NB4 (cell line): ENCODE measurements at regions not wholly inside any gene's neighbourhood (a gene's known extent, or its start where the extent isn't known, plus 50 kb on each side); places are given as distances from the start of the nearest gene placed in this dataset.

Experiments
- DNase-seq: peaks from one replicate; pipeline ENCODE4 v3.0.0; 2010; ENCODE audit warnings: low read depth
- H3K4me3 ChIP-seq: one replicate; pipeline ENCODE4 v1.5.1; 2011; ENCODE audit warnings: mild to moderate bottlenecking, low read depth, low read length, moderate library complexity
- MAX ChIP-seq: IDR thresholded peaks from 2 replicates; pipeline ENCODE4 v1.6.1; 2011; ENCODE audit warnings: low read depth, low read length
- MYC ChIP-seq: IDR thresholded peaks from 2 replicates; pipeline ENCODE4 v1.6.1; 2011; ENCODE audit warnings: low read depth, low read length
- POLR2A ChIP-seq: IDR thresholded peaks from 2 replicates; pipeline ENCODE4 v1.6.1; 2011; ENCODE audit warnings: mild to moderate bottlenecking; ENCODE audit not compliant: insufficient read length; ENCODE audit errors: extremely low read depth
- TF ChIP-seq, protein P1 (sequence below): IDR thresholded peaks from one replicate; pipeline ENCODE4 v1.5.1; 2012; ENCODE audit warnings: low read depth, low read length

DNA sequence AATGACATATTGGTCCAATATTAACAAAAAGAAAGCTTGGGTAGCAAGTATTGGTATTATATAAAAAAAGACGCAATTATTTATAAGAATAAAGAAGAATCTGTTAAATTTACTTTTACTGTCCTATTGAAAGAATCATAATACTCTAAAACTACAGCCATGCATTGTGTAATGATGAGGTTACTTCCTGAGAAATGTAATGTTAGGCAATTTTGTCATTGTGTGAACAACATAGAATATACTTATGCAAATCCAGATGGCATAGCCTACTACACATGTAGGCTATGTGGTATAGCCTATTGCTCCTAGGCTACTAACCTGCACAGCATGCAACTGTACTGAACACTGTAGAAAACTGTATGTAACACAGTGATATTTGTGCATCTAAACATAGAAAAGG is 121.2 kb upstream of the PTGFR start:
- TF ChIP-seq, protein P1, sequence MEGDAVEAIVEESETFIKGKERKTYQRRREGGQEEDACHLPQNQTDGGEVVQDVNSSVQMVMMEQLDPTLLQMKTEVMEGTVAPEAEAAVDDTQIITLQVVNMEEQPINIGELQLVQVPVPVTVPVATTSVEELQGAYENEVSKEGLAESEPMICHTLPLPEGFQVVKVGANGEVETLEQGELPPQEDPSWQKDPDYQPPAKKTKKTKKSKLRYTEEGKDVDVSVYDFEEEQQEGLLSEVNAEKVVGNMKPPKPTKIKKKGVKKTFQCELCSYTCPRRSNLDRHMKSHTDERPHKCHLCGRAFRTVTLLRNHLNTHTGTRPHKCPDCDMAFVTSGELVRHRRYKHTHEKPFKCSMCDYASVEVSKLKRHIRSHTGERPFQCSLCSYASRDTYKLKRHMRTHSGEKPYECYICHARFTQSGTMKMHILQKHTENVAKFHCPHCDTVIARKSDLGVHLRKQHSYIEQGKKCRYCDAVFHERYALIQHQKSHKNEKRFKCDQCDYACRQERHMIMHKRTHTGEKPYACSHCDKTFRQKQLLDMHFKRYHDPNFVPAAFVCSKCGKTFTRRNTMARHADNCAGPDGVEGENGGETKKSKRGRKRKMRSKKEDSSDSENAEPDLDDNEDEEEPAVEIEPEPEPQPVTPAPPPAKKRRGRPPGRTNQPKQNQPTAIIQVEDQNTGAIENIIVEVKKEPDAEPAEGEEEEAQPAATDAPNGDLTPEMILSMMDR, result no peak
- TF ChIP-seq MYC, result no peak
- no peak for TF ChIP-seq POLR2A
- TF ChIP-seq MAX, result no peak
- no peak for DNase-seq
- H3K4me3 ChIP-seq, result no peak overlapping the region

GRCh38 chr1:78370356-78370755 is 120.4 kb upstream of the PTGFR start:
- no peak overlapping the region for H3K4me3 ChIP-seq
- TF ChIP-seq POLR2A (no peak), MYC (no peak), MAX (no peak)
- TF ChIP-seq, protein P1, result no peak
- DNase-seq, result no peak

DNA sequence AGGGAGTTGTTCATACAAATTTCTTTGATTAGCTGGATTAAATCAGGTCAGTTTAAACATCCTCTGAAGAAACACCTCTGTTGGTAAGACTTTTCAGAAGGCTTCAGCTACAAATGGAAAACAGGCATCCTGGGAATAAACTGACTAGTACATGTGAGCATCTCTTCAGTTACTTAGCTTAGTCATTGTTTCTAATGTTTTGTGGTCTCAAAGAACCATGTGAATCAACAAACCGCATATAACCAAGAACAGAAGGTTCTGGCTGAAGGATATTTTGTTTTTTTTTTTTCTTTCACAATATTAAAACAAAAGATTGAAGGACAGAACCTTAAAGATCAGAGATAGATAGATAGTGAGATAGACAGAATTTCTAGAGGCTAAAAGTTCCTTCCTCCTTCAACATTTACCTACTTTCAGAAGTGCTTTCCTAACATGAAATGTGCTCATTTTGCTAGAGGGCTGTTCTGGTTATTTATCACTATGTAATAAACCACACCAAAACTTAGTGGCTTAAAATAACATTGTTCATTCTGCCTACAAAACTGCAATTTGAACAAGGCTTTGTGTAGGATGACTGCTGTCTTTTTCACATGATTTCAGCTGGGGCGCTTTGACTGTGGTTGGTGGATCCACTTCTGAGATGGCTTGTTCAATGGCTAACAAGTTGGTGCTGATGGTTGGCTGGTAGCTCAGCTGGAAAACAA is 119.8 kb upstream of the PTGFR start:
- H3K4me3 ChIP-seq, result no peak overlapping the region
- TF ChIP-seq, protein P1, result no peak
- no peak for TF ChIP-seq MYC
- TF ChIP-seq POLR2A, result no peak
- no peak for TF ChIP-seq MAX

DNA sequence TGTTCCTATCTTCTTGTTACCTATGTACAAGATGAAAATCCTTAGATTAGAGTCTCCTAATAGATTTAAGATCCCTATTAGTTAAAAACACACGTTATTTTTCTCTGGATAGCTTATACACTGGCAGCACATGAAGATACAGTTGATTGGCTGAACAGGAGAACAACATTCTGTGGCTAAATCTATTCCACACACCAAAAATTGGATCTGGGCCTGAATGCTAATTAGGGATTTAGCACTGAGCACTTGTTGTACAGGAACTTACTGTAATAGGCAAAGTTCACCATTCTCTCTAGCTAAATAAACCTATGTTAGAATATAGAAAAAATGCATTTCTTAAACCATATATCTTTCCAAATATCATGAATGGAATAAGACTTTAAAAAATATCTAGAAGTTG is 117.1 kb upstream of the PTGFR start:
- TF ChIP-seq MAX, result no peak
- TF ChIP-seq, protein P1, result no peak
- no peak for TF ChIP-seq MYC
- TF ChIP-seq POLR2A, result no peak
- DNase-seq, result no peak
- H3K4me3 ChIP-seq, result no peak overlapping the region

More for the DNA sequence above, 119.8 kb upstream of the PTGFR start:
- no peak for DNase-seq

- DNase-seq, result no peak
- TF ChIP-seq MYC (no peak), MAX (no peak), POLR2A (no peak)
- TF ChIP-seq, protein P1, result no peak
- no peak overlapping the region for H3K4me3 ChIP-seq
These were observed 114.8 kb upstream of the PTGFR start for GRCh38 chr1:78375996-78376395.
